ENCODE measurements at regions not wholly inside any gene's neighbourhood (a gene's known extent, or its start where the extent isn't known, plus 50 kb on each side); places are given as distances from the start of the nearest gene placed in this dataset.

DNA sequence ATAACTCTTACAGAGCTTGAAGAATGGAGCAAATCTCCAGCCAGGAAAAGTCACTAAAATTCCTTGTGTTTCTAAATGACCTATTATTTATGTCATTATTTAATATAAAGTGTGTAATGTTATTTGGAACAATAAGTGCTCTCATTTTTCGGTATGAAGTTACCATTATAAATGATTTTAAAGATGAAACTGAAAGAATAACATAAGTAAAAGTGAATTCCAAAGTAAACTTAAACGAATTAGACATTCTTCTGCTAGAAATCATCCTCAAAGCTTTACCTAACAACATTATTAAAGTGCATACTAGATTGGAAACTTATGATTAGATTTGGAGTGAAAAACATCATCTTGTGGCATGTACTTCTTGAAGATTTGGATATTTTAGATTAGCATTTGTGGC lies 897.2 kb upstream of the CDH2 start:
- no peak overlapping the region for H3K4me3 ChIP-seq (ENCODE audit: low read depth, low read length)
- no peak for DNase-seq (ENCODE audit: low read depth)
- TF ChIP-seq CTCF (IDR thresholded peaks at IDR 0.05; ENCODE audit: insufficient read depth, low read depth, low read length, missing control alignments): no peak

DNA sequence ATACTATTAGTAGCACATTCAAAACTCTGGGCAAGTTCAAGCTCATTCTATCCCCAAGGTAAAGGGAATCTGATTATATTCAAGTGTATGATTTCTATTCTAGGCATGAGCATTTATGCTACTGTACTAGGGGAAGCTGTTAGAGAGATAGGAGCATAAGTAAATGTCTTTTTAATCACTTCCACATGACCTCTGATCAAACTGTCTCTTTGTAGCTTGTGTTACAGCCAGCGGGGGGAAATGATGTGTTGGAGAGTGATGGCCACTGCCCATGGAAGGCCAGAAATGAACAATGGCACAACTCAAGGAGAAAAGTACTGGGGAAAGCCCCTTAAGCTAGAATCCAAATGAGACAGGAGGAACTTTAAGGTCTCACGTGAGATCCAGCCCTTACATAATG lies 894.9 kb upstream of the CDH2 start:
- no peak for DNase-seq (ENCODE audit: low read depth)

GRCh38 chr18:29063346-29063745 lies 886.4 kb upstream of the CDH2 start:
- H3K4me3 ChIP-seq (ENCODE audit: low read depth, low read length): no peak overlapping the region
- TF ChIP-seq CTCF (IDR thresholded peaks at IDR 0.05; ENCODE audit: insufficient read depth, low read depth, low read length, missing control alignments): no peak
- no peak for DNase-seq (ENCODE audit: low read depth)

More for the DNA sequence above, 894.9 kb upstream of the CDH2 start:
- TF ChIP-seq CTCF (IDR thresholded peaks at IDR 0.05; ENCODE audit: insufficient read depth, low read depth, low read length, missing control alignments): no peak
- H3K4me3 ChIP-seq (ENCODE audit: low read depth, low read length): no peak overlapping the region

- no peak overlapping the region for H3K4me3 ChIP-seq (ENCODE audit: low read depth, low read length)
- no peak for DNase-seq (ENCODE audit: low read depth)
- no peak for TF ChIP-seq CTCF (IDR thresholded peaks at IDR 0.05; ENCODE audit: insufficient read depth, low read depth, low read length, missing control alignments)
These were observed 886.0 kb upstream of the CDH2 start for GRCh38 chr18:29062921-29063320.

- DNase-seq (ENCODE audit: low read depth): no peak
- no peak overlapping the region for H3K4me3 ChIP-seq (ENCODE audit: low read depth, low read length)
- no peak for TF ChIP-seq CTCF (IDR thresholded peaks at IDR 0.05; ENCODE audit: insufficient read depth, low read depth, low read length, missing control alignments)
These were observed 883.4 kb upstream of the CDH2 start for GRCh38 chr18:29060349-29060748.

GRCh38 chr18:29057703-29058102 lies 880.8 kb upstream of the CDH2 start:
- no peak overlapping the region for H3K4me3 ChIP-seq (ENCODE audit: low read depth, low read length)
- no peak for TF ChIP-seq CTCF (IDR thresholded peaks at IDR 0.05; ENCODE audit: insufficient read depth, low read depth, low read length, missing control alignments)
- DNase-seq (ENCODE audit: low read depth): no peak

GRCh38 chr18:29056800-29057199 lies 879.9 kb upstream of the CDH2 start:
- TF ChIP-seq CTCF (IDR thresholded peaks at IDR 0.05; ENCODE audit: insufficient read depth, low read depth, low read length, missing control alignments): no peak
- no peak for DNase-seq (ENCODE audit: low read depth)
- H3K4me3 ChIP-seq (ENCODE audit: low read depth, low read length): no peak overlapping the region

Data from GM12865 (cell line).